Adrenal gland (tissue), 5 donors: ENCODE measurements at regions not wholly inside any gene's neighbourhood (a gene's known extent, or its start where the extent isn't known, plus 50 kb on each side); places are given as distances from the start of the nearest gene placed in this dataset.

Experiments used
- CTCF ChIP-seq, 6 experiments: fragments of 450-650 bp in 4 of 6; fragments of 200-600 bp in 2 of 6; sonication (generic) in 1 of 6; IDR thresholded peaks; 1 replicate in 5 of 6; 2 replicates in 1 of 6; pipeline versions ENCODE4 v1.5.1 to v1.8.0; 2016 to 2021; ENCODE audit warnings: antibody characterized with exemption in 6 of 6, mild to moderate bottlenecking in 2 of 6, moderate library complexity in 1 of 6
- POLR2A ChIP-seq, 2 donors: fragments of 450-650 bp; IDR thresholded peaks; one replicate each; pipeline ENCODE4 v1.6.1; 2017; ENCODE audit warnings: antibody characterized with exemption in 2 of 2, mild to moderate bottlenecking in 2 of 2, moderate library complexity in 1 of 2
- donor health status: DM: no; HTN: no; CAD: no.

- no peak for TF ChIP-seq CTCF (IDR thresholded peaks at IDR 0.05)
- no peak for TF ChIP-seq POLR2A (IDR thresholded peaks at IDR 0.05)
Observed at GRCh38 chr3:674116-674515, 418.7 kb upstream of the CNTN6 start.
